GM12872 (cell line): ENCODE measurements at regions not wholly inside any gene's neighbourhood (a gene's known extent, or its start where the extent isn't known, plus 50 kb on each side); places are given as distances from the start of the nearest gene placed in this dataset.

Experiments
- TF ChIP-seq, protein P1 (sequence below): IDR thresholded peaks from 3 replicates; pipeline ENCODE4 v1.5.1; 2011; ENCODE audit warnings: low read depth, mild to moderate bottlenecking, low read length, moderate library complexity; ENCODE audit not compliant: insufficient read depth

GRCh38 chr5:153209016-153209415 lies 281.5 kb upstream of the GRIA1 start:
- TF ChIP-seq, protein P1, sequence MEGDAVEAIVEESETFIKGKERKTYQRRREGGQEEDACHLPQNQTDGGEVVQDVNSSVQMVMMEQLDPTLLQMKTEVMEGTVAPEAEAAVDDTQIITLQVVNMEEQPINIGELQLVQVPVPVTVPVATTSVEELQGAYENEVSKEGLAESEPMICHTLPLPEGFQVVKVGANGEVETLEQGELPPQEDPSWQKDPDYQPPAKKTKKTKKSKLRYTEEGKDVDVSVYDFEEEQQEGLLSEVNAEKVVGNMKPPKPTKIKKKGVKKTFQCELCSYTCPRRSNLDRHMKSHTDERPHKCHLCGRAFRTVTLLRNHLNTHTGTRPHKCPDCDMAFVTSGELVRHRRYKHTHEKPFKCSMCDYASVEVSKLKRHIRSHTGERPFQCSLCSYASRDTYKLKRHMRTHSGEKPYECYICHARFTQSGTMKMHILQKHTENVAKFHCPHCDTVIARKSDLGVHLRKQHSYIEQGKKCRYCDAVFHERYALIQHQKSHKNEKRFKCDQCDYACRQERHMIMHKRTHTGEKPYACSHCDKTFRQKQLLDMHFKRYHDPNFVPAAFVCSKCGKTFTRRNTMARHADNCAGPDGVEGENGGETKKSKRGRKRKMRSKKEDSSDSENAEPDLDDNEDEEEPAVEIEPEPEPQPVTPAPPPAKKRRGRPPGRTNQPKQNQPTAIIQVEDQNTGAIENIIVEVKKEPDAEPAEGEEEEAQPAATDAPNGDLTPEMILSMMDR: no peak

- TF ChIP-seq, protein P1: no peak
Observed at GRCh38 chr5:153209687-153210086, 280.8 kb upstream of the GRIA1 start.

GRCh38 chr5:153211076-153211475 lies 279.4 kb upstream of the GRIA1 start:
- TF ChIP-seq, protein P1: no peak

DNA sequence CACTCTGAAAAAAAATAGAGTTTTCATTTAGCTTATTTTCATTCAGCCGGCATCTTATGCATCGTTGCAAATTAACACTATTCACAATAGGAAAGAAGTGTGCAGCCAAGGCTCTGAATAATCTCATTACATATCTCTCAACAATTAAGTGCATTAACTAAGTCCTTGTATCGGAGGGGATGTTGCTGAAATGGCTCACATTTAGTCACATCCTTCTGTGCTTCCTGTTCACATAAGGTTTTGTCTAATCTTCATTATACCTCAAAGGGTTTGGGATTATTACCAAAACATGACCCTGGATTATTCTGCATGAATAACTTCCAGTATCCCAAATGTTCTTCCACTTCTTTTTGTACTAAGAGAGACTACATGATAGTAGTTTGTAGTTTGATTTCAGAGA lies 278.0 kb upstream of the GRIA1 start:
- TF ChIP-seq, protein P1: no peak

GRCh38 chr5:153222936-153223335 lies 267.5 kb upstream of the GRIA1 start:
- TF ChIP-seq, protein P1: no peak

- TF ChIP-seq, protein P1: no peak
Observed at GRCh38 chr5:153223376-153223775, 267.1 kb upstream of the GRIA1 start.

GRCh38 chr5:153224651-153225050 lies 265.8 kb upstream of the GRIA1 start:
- TF ChIP-seq, protein P1: no peak

- TF ChIP-seq, protein P1: no peak
Observed at GRCh38 chr5:153233933-153234332, 256.5 kb upstream of the GRIA1 start.
